Hepatocyte (in vitro differentiated cells): ENCODE measurements at regions not wholly inside any gene's neighbourhood (a gene's known extent, or its start where the extent isn't known, plus 50 kb on each side); places are given as distances from the start of the nearest gene placed in this dataset.

Experiments used
- CTCF ChIP-seq: fragments of 200-600 bp; sonication (generic); IDR thresholded peaks from 2 replicates; pipeline ENCODE4 v1.5.1; 2016; ENCODE audit warnings: antibody characterized with exemption, mild to moderate bottlenecking; ENCODE audit not compliant: poor library complexity
- EZH2 ChIP-seq: fragments of 200-600 bp; sonication (generic); IDR thresholded peaks from 2 replicates; pipeline ENCODE4 v1.6.1; 2016; ENCODE audit warnings: antibody characterized with exemption, mild to moderate bottlenecking, borderline replicate concordance
- EZH2phosphoT487 ChIP-seq: fragments of 200-600 bp; sonication (generic); IDR thresholded peaks from one replicate; pipeline ENCODE4 v1.6.1; 2018; ENCODE audit warnings: antibody characterized with exemption, mild to moderate bottlenecking, low read depth, moderate library complexity; ENCODE audit not compliant: unreplicated experiment, severe bottlenecking

DNA sequence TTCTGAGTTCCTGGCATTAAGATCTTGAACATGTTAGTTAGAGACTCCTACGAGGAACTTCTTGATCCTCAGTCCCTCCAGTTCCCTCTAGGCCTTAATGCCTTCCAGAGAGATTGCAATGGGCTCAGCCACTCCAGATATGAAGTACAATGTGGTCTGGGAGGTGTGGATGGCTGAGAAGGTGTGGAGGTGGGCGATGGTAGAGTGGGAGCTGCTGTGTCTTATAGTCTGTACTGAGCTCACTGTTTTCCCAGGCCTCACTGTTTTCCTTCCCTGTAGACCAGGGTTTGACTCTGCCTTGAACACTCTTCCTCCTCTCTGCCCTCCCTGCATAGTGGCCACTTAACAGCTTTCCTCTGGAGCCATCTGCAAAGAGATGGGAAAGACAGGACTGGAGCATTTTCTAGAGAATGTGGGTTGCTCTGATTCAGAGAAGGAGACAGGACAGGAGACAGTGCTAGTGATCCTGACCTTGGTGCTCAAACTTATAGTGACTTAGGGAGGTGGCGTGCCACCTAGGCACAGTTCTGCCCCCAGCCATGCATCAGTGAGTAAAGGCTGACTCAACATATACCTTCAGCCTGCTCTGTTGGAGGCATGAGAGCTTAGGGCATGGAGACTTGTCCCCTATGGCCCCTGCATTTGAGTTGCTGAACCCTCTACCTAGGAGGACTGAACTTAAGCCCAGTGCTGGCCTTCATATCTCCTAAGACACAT is 129.7 kb downstream of the TDRD15 start:
- TF ChIP-seq EZH2, result no peak
- TF ChIP-seq CTCF, result no peak
- TF ChIP-seq EZH2phosphoT487, result no peak
